ENCODE measurements at regions not wholly inside any gene's neighbourhood (a gene's known extent, or its start where the extent isn't known, plus 50 kb on each side); places are given as distances from the start of the nearest gene placed in this dataset.

- 6% methylated on average over 8 of the region's 9 CpGs for WGBS (ENCODE audit: low lambda C conversion rate)
- no peaks in the 10 kb centered on the region for H4K20me1 ChIP-seq (ENCODE audit: insufficient read depth, low read length)
- POLR2A ChIA-PET, result no interaction called here
- intact Hi-C loops (cut with micrococcal nuclease; ENCODE audit: unreplicated experiment) (no loop called here), in situ Hi-C loops (cut with HindIII; ENCODE audit: extremely low pct_ligation_motif_present, low pct_unique_long_range_greater_than_20kb) (no loop called here)
- TF ChIP-seq BCL6 (CRISPR knock-in tag; IDR thresholded peaks at IDR 0.05) (peak; percentile 94), SRF (IDR thresholded peaks at IDR 0.05; ENCODE audit: low read depth, low read length) (no peak), ZNF615 (CRISPR knock-in tag; IDR thresholded peaks at IDR 0.05; ENCODE audit: borderline replicate concordance) (no peak), RARA (CRISPR knock-in tag; IDR thresholded peaks at IDR 0.05) (peak; percentile 71)
- H3K4me2 ChIP-seq (ENCODE audit: low read depth, low read length), result no peak overlapping the region
- CTCF ChIA-PET (ENCODE audit: low intra/inter-chr PET ratio, low total read pairs), result no interaction called here
- H3K79me2 ChIP-seq (ENCODE audit: insufficient read depth, low read length), result no peaks in the 10 kb centered on the region
- H3K9ac ChIP-seq (ENCODE audit: insufficient read depth, low read depth, low read length), result no peak overlapping the region
- no peak overlapping the region for H3K27ac ChIP-seq (ENCODE audit: extremely low read length, insufficient read depth, low read length)
- no peak overlapping the region for H2AFZ ChIP-seq (ENCODE audit: low read length)
- peaks cover 14% of the 10 kb centered on the region for H3K4me1 ChIP-seq (ENCODE audit: insufficient read depth, low read length)
- H3K36me3 ChIP-seq (replicated peaks in 1 of 2; ENCODE audit: control insufficient read depth in 1 of 2, insufficient read depth in 2 of 2, low read length in 2 of 2), result no peaks in the 10 kb centered on the region
- ATAC-seq (peak; percentile 49; the same call in 2 of the 3 replicates), DNase-seq (ENCODE audit: low spot score) (peak; percentile 31), FAIRE-seq (no peak)
- no peaks in the 10 kb centered on the region; the same call in 1 of the 2 replicates for H3K9me3 ChIP-seq (ENCODE audit: low read length)
- peaks cover 0 to 27% of the 10 kb centered on the region in 2 experiments; a peak in 3 of 5 replicates for H3K27me3 ChIP-seq (ENCODE audit: control insufficient read depth in 1 of 2, insufficient read depth in 2 of 2, low read length in 2 of 2)
- H3K4me3 ChIP-seq (replicated peaks in 1 of 3; ENCODE audit: insufficient read depth in 1 of 3, low read depth in 2 of 3, low read length in 3 of 3), result no peak overlapping the region
- no TSS peak for BruUV-seq (replicated peaks)
Measured at GRCh38 chr3:194930377-194931204, 244.9 kb downstream of the FAM43A start.

GRCh38 chr3:194931347-194931746 is 245.7 kb downstream of the FAM43A start:
- Histone ChIP-seq H3K27ac (ENCODE audit: extremely low read length, insufficient read depth, low read length) (no peak overlapping the region), H3K4me2 (ENCODE audit: low read depth, low read length) (no peak overlapping the region), H3K27me3 (ENCODE audit: control insufficient read depth in 1 of 2, insufficient read depth in 2 of 2, low read length in 2 of 2) (peaks cover 0 to 27% of the 10 kb centered on the region in 2 experiments; a peak in 3 of 5 replicates), H2AFZ (ENCODE audit: low read length) (no peak overlapping the region), H3K4me1 (ENCODE audit: insufficient read depth, low read length) (peaks cover 14% of the 10 kb centered on the region), H4K20me1 (ENCODE audit: insufficient read depth, low read length) (no peaks in the 10 kb centered on the region), H3K36me3 (replicated peaks in 1 of 2; ENCODE audit: control insufficient read depth in 1 of 2, insufficient read depth in 2 of 2, low read length in 2 of 2) (no peaks in the 10 kb centered on the region), H3K9ac (ENCODE audit: insufficient read depth, low read depth, low read length) (no peak overlapping the region), H3K9me3 (ENCODE audit: low read length) (no peaks in the 10 kb centered on the region; the same call in 1 of the 2 replicates), H3K79me2 (ENCODE audit: insufficient read depth, low read length) (no peaks in the 10 kb centered on the region), H3K4me3 (replicated peaks in 1 of 3; ENCODE audit: insufficient read depth in 1 of 3, low read depth in 2 of 3, low read length in 3 of 3) (no peak overlapping the region)
- FAIRE-seq (no peak), ATAC-seq (no peak), DNase-seq (ENCODE audit: low spot score) (no peak)
- BruUV-seq (replicated peaks), result no TSS peak
- in situ Hi-C loops (cut with HindIII; ENCODE audit: extremely low pct_ligation_motif_present, low pct_unique_long_range_greater_than_20kb), result no loop called here
- WGBS (ENCODE audit: low lambda C conversion rate), result 43% methylated on average over 4 of the region's 4 CpGs
- ChIA-PET CTCF (ENCODE audit: low intra/inter-chr PET ratio, low total read pairs) (no interaction called here), POLR2A (no interaction called here)
- intact Hi-C loops (cut with micrococcal nuclease; ENCODE audit: unreplicated experiment), result no loop called here
- no peak for TF ChIP-seq ZNF609 (CRISPR knock-in tag; IDR thresholded peaks at IDR 0.05; ENCODE audit: borderline replicate concordance)
